ENCODE measurements at regions not wholly inside any gene's neighbourhood (a gene's known extent, or its start where the extent isn't known, plus 50 kb on each side); places are given as distances from the start of the nearest gene placed in this dataset.

DNA sequence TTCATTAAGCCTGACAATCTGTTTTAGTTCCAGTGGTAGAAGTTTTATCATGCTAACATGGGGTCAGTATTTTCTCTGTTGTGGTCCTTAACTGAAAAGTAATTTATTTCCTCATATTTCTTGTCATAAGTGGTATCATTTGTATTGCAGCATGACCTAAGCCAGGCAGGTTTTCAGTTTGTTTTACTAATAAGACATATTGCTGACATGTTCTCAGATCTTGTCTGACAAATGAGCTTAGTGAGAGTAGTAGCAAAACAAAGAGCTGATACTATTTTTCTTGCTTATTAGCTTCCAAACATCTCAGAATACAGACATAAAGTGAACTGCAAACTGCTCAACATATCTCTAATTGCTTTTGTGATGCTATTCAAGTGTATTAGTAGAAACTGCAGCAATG lies 293.6 kb downstream of the DSEL start:
- no peak for DNase-seq

DNA sequence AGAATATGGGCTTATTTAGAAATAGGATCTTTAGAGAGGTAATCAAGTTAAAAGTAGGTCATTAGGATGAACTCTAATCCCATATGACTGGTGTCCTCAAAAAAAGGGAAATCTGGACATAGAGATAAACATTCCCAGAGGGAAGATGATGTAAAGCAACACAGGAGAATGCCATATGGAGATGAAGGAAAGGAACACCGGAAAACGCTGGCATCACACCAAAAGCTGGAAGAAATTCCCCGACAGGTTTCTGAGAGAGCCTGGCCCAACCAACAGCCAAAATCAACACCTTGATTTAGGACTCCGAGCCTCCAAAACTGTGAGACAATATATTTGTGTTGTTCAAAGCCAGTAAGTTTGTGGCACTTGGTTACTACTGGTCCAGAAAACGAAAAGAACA lies 296.7 kb downstream of the DSEL start:
- DNase-seq = peak in 1 of 14 donors; percentile 49

DNA sequence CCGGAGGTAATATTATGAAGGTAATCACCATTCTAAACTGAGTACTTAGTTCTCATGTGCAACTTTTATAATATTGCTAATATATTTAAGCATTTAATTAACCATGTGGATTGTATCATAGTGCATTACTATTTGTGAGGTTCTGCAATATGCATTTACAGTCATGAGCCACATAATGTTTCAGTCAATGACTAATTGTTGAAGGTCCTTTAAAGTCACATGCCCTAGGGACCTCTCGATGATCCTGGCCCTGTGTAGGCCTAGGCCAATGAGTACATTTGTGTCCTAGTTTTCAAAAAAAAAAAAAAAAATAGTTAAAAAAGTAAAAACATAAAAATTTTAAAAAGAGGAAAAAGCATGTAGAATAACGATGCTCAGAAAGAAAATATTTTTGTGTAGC lies 298.0 kb downstream of the DSEL start:
- no peak for DNase-seq

DNA sequence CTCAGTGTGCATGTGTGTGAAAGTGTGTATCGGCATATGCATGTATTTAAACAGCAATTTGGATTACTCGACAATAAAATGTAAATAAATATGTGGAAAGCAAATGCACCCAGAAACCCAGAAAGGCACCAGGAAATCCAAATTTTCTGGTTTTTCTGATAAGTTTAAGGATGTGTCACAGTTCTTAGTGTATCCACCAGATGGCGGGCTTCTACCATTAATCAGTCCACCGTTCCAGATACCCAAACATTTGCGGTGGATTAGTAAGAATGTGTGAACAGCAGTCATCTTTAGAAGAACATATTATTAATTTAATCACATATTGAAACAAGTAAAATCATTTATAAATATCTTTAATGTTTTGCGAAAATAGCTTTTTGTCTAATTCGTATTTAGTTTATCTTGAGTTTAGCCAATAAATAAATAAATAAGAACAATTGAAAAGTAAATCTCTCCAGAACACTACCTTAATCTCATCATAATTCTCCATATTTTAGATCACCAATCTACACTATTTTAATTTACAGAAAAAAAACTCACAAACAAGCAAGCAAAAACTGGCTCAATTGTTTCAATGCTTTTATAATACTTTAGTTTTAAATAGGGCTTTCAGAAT lies 298.9 kb downstream of the DSEL start:
- DNase-seq = peak in 8 of 14 donors; percentile 1 to 51 (median 18)

DNA sequence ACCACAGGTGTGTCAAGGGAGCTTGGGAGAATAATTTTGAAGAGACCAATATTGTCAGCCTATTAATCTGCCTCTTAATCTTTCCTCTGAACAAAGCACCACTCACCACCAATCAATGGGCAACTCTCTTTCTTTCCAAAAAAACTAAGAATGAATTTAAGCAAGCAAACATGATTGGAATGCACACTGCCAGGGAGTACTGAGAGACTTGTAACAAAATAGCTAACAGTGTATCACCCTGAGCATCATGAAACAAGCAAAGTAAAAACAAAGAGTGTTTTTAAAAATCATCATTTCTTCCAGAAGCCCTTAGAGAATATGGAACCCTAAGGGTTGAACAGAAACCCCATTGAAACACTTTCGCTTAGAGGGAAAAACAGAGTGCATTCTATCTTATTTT lies 299.7 kb downstream of the DSEL start:
- no peak for DNase-seq

DNA sequence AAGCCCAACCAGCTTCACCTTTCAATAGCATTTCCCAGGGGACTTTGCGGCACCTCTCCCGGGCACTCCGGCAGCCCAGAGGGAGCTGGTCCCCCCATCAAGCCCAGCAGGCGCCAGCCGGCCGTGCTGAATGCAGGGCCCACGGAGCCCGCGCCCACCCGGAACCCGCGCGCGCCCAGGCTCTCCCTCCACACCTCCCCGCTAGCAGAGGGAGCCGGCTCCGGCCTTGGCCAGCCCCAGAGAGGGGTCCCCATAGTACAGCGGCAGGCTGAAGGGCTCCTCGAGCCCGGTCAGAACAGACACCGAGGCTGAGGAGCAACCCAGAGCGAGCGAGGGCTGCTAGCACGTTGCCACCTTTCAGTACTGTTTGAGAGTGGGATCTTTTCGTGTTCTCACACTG lies 300.8 kb downstream of the DSEL start:
- no peak for DNase-seq

DNA sequence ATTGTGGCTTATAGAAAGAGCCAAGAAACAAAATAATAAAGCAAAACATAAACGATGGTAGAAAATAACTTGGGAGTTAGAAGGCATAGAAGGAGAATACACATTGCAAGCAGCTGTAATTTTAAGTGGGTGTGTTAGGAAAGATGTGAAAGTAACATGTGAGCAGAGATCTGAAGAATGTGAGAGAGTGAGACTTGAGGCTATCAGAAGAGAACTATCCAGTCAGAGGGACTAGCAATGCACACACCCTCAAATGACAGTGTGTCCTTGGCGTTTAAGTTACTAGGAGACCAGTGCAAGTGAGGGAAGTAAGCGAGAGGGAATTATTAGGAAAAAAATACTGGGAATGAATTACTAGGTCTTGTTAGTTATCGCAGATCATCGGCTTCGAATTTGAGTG lies 304.9 kb downstream of the DSEL start:
- DNase-seq = no peak

DNA sequence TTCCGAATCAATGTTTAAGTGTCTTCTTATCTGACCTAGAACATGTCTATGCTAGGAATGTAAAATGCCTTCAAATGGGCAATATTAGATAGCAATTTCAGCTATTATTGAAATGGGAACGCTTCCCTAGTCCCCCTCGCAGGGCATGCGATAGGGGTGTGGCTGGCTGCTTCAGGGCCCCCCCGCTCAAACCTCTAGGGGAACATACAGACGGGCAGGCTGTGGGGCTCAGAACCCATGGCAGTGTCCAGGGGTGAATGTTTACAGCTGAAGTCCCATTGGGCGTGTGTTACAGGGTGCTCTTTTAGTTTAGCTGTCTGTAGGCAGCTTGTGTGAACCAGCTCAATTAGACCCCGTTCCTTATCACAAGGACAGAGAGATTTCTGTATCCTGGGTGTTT lies 315.9 kb downstream of the DSEL start:
- no peak for DNase-seq

DNA sequence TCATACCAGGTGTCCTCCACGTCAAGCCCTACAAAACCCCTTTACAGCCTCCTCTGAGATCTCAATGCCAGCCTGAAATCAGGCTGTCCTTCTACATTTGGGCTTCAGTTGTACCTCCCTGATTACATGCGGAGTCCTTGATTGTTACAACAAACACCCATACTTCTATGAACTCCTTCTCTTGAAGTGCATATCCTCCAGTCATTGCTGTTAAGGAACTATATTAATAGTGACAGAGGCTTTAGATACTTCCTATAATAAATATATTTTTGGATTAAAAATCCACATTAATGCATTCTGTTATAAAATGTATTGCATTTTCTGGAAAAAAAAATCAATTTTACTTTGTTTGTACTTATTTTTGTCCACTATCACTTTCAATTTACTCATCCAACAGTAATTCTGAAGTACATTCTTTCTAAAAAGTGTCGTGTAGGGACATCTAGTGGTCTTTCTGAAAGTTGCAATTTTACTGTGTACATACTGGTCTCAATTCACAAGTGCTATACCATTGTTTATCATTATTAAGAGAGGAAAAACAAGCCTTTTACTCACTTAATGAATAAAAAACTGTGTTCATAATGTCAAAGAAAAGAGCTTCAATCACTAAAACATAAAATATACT lies 316.4 kb downstream of the DSEL start:
- DNase-seq = peak in 1 of 14 donors; percentile 14

DNA sequence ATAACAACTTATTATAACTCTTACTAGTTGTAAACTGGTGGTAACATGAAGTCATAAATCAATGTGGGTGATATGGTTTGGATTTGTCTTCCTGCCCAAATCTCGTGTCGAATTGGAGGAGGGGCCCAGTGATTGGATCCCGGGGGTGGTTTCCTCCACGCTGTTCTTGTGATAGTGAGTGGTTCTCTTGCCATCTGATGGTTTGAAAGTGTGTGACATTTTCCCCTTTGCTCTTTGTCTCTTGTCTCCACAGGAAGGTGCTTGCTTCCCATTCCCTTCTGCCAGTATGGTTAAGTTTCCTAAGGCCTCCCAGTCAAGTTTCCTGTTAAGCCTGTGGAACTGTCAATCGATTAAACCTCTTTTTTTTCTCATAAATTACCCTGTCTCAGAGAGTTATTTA lies 321.6 kb downstream of the DSEL start:
- DNase-seq = no peak

DNA sequence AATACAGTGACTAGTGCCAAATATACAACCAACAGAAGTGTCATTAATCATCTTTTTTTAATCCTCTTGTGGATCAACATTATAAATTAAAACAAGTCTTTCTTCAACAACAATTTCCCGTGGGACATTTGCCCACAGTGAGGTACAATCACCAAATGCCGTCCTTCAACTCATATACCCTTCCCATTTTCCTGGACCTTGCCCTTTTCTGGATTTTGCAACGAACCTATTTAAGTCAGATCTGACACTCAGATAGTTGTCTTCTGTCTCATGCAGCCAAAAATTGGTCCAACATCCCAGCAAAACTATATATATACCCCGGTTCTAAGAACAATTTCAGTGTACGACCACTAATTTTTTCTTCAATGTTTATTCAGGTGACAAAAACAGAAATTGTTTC lies 324.0 kb downstream of the DSEL start:
- no peak for DNase-seq

DNA sequence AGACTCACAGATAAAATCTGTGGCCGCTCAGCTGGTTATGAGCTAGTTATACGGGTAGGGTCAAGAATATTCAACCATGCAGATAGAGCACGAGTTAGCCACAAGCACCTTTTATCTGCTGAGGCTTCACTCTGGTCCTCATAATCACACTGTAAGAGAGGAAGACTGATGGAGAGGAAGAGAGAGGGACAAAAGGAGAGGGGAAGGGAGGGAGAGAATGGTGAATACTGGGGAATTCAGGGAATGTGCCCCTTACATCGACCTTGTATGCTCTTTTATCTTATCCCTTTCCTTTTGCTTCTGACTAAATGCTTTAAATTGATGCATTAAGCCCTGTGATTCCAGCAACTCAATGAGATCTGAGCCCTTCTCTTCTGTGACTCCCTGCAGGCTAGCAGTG lies 333.1 kb downstream of the DSEL start:
- DNase-seq = no peak

DNA sequence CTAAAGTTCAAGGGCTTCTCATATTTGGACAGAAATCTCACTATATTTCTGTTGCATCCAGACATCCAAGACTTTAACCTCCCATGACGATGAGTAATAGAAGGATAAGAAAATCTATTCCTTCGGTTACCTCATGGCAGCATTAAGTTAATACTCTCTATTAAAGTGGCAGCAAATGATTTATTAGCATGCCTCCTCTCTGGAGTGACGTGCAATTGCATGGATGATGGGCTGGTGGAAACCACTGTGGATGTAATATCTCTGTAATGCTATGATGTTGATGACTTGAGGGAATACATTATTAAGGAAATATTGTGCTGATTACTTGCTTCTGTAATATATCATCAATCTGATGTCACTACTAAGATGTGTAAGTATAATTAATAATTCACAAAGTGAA lies 336.8 kb downstream of the DSEL start:
- no peak for DNase-seq

DNA sequence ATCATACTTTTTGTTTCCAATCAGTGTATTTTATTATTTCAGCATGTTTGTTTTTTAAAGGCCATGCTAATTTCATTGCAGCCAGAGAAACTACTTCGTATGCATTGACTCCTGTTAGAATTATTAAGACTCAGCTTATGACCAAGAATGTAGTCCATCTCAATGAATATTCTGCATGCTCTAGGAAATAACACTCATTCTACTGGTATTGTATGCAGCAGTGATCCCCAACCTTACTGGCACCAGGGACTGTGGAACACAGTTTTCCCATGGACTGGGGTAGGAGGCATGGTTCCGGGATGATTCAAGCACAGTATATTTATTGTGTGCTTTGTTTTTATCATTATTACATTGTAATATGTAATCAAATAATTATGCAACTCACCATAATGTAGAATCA lies 356.9 kb downstream of the DSEL start:
- DNase-seq = no peak

DNA sequence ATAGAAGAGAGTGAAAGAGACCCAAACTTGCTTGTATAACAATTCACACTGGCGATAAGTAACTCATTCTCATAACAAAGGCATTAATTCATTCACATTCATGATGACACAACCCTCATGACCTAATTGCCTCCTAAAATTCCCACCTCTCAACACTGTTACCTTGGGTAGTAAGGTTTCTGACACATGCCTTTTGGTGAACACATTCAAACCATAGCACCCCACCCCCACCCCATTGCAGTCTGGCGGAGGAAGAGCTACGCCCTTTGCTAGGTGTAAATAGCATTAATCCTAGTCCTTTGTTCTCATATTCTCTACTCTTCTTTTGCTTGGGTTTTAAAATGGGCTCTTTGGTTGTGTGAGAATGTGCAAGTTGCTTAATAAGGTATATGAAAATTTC lies 361.5 kb downstream of the DSEL start:
- no peak for DNase-seq

DNA sequence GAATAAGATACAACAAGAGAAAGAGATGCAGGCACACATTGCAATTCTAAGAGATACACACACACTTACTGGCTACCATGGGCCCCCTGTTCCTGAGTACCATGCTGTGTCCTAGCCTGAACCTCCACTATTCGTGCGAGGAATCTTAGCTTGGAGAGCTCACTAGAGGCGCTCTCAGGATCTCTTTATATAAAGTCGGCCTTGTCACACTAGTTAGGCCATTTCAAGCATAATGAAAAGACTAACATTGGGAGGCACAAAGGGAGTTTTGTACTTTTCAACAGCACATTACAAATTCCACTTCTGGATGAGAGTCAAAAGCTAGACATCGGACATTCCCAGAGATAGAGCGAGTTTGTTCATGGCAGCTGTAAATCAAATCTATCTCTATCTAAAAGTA lies 365.2 kb downstream of the DSEL start:
- DNase-seq = peak in 11 of 14 donors; percentile 1 to 33 (median 20)

DNA sequence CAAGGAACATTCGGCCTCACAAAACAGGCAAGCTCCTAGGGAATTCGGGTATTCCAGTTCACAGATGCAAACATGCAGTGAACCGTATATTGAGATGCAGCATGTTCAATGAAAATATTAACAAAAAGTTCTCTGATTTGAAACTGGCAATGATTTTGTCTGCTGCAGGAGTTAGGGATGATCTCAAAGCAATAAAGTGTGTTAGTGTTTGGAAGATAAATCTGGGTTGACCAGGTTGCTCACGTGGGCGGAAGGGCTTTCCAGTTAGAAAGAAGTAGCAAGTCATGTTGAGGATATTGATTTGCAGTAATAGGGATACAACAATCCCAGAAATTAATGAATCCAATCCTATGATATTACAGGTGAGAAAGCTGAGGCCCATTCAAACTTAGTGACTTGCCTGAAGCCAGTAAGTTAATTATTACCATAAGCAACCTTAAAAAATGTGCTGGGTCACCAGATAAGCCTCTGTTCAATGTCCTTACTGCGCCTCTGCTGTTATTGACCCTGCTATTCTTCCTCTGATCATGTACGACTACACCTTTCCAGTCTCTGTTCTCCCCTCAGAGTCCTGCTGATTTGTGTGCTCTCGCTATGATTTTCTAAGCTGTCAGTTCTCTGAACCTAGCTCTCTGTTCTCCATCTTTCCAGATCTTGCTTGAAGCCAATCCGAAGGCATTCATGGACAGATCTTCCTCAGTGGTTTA lies 370.8 kb downstream of the DSEL start:
- no peak for DNase-seq

DNA sequence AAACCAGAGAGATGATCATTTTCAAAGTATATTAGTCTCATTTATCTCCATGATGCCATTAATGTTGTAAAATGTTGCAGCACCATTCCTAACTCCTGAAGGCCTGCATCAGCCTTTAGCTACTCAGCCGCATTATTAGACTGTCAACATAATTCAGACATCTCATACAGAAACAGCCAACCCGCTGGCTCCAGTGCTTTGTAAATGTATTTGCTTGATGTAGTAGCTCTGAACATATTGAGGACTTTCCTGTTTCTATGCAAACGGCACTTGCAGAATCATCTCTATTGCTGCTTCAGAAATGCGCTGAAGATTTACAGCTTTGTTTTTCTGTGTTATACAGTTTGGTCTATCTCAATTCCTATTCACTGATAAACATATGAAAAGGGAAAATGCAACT lies 372.2 kb downstream of the DSEL start:
- DNase-seq = no peak

DNA sequence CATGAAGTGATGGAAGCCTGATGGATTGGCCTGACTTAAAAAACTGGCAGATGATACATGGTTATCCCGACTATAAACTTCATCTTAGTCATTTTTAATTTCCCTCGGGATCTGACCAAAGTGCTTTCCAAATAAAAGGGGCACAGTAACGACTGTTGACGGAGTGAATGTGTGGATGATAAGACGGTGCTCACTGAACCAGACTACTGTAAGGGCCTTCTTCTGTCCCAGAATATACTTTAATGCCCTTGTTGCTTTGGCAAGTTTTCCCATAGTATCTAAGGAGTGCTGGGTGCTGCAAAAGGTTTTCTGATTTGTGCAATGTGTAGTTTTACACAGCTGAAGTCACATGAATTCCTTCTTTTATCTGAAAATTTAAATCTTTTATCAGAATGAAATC lies 373.5 kb downstream of the DSEL start:
- no peak for DNase-seq

DNA sequence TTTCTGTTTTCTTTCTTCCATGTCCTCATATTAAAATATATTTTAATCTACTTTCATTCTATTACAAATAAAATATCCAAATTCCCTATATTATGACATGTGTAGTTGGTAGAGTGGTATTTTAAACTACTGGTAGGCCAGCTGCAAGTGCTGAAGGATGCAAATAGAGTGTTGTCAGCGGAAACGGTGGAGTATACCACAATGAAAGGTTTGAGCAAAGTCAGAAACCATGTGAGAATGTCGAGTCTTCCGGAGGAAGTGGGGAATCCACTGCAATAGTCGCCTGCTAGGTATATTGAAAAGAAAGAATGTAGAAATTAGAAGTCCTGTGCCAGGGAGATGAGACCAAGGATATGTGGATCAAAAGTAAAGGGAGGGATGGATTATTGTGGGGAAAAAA lies 373.9 kb downstream of the DSEL start:
- no peak for DNase-seq

DNA sequence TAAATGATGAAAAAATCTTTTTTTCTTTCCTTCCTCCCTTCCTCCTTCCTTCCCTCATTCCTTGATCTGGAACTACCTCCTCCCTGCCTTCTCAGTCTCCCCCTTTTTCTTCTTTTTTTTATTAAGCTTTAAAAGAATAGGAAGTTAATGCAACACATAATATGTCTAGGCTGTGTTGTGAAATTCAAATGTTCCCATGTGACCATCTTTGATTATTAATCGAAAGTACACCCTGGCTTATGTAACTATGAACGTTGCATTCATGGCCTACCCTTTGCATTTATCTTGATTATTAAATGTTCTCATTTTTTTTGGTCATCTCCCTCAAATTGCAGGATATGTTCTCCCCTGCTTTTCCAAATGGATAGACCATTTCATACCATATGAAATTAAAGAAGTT lies 376.0 kb downstream of the DSEL start:
- DNase-seq = no peak

DNA sequence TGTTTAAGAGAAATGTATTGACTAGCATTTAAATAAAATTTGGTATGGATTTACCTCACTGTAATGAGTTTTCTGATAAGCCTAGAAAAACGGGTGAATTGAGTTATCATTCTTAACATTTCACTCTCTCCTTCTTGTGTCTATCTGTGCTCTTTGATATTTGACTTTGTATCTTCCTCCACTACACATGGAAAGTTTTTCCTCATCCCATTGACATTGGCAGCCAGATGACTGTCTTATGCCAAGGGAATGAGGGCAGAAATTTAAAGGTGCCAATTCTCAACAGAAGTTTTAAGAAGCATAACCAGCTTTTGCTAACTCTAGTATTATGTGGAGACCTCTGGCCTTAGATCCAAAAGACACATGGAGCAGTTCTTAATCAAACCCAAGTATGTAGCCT lies 376.6 kb downstream of the DSEL start:
- no peak for DNase-seq

DNA sequence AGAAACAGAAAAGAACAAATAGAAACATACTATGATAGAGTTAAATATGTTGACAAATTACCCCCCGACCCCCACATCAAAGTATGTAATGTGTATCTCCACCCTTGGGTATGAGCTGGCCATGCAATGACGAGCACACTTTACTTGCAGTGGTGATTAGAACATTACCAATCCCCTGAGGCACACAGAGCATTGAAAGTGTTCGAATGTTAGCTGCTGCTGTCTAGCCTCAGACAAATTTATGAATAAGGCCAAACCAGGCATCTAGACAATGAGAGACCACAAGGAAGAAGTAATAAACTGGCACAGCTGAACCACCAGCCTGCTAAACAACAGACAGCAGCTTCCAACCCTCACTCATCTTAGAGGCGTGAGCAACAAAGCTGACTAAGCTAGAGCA lies 380.5 kb downstream of the DSEL start:
- no peak for DNase-seq

DNA sequence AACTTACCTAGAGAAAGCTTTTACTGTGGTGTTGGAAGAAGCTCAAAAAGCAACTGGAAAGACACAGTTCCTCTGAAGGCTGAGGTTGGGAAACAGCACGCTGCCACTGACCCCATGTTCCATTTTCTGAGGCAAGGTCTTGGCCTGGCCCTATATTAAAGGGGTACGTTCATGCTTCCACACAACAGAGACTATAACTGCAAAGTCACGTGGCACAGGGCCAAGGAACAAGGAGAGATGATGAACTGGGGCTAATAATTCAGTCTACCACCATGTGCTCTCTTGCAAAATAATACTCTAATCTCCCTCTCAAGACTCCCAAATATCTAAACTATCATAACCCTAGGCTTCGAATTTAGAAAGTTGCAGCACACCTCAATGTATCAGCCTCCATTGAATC lies 381.6 kb downstream of the DSEL start:
- no peak for DNase-seq
